DND-41 (cell line): ENCODE measurements at regions not wholly inside any gene's neighbourhood (a gene's known extent, or its start where the extent isn't known, plus 50 kb on each side); places are given as distances from the start of the nearest gene placed in this dataset.

Experiments
- EZH2 ChIP-seq: IDR thresholded peaks from 3 replicates; pipeline ENCODE4 v1.6.1; 2012; ENCODE audit warnings: borderline replicate concordance, low read depth, mild to moderate bottlenecking, moderate library complexity, low read length, inconsistent platforms; ENCODE audit not compliant: severe bottlenecking
- TF ChIP-seq, protein P1 (sequence below): IDR thresholded peaks from 2 replicates; pipeline ENCODE4 v1.5.1; 2012; ENCODE audit warnings: borderline replicate concordance, low read length, moderate library complexity, mild to moderate bottlenecking; ENCODE audit not compliant: poor library complexity, severe bottlenecking; ENCODE audit errors: extremely low read depth

DNA sequence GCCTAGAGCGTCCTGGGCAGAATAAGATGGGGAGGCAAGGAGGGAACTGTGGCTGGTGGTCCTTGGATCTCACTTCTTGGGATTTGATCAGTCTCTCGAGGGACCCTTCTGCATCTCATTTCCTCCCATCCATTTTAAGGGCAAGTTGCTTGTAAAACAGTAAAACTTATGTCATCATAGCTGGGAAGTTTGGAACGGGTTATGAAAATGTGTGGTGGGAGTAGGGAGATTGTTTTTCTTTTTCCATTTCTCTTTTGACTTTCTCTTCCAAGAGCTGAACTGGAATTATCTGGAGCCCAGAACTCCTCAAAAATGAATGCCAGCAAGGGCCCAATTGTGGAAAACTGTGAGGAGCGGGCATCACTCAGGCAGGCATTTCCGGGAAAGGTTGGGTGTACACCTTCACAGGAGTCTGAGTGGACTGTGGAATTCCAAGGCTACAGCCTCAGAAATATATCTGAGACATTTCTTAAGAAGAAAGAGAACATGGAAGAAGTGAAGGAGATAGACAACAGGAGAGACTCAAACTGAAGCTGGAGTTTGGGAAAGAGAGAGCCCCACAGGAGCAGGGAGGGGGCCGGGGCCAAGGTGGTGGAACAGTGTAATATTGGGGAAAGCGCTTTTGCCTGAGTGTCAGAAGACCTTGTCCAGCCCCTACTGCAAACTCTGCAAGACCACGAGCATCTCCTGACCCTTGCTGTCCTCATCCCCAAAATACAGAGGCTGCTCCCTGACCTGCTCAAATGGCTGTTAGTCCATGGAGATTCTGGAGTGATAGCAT, 185.1 kb downstream of the FOXD2 start:
- no peak for TF ChIP-seq EZH2
- TF ChIP-seq, protein P1, sequence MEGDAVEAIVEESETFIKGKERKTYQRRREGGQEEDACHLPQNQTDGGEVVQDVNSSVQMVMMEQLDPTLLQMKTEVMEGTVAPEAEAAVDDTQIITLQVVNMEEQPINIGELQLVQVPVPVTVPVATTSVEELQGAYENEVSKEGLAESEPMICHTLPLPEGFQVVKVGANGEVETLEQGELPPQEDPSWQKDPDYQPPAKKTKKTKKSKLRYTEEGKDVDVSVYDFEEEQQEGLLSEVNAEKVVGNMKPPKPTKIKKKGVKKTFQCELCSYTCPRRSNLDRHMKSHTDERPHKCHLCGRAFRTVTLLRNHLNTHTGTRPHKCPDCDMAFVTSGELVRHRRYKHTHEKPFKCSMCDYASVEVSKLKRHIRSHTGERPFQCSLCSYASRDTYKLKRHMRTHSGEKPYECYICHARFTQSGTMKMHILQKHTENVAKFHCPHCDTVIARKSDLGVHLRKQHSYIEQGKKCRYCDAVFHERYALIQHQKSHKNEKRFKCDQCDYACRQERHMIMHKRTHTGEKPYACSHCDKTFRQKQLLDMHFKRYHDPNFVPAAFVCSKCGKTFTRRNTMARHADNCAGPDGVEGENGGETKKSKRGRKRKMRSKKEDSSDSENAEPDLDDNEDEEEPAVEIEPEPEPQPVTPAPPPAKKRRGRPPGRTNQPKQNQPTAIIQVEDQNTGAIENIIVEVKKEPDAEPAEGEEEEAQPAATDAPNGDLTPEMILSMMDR, result no peak
